Activated CD4-positive, alpha-beta T cell treated with anti-CD3 and anti-CD28 coated beads, Interleukin-2, amount 10 ng/mL, durations not matched to agents 24 days and 14 days (primary cell): ENCODE measurements at regions not wholly inside any gene's neighbourhood (a gene's known extent, or its start where the extent isn't known, plus 50 kb on each side); places are given as distances from the start of the nearest gene placed in this dataset.
"Not testable (repeated sequence)": the region's sequence is repeated elsewhere in the genome, so short reads cannot be mapped to it uniquely, and the experiment has no call there.

Experiments
- DNase-seq: peaks from one replicate; pipeline ENCODE4 v3.0.0; 2022
- H3K27ac Mint-ChIP-seq: one replicate; pipeline ENCODE4 v1.8.0; 2022; ENCODE audit warnings: mild to moderate bottlenecking, mixed read lengths
- H3K27me3 Mint-ChIP-seq: one replicate; pipeline ENCODE4 v1.8.0; 2022; ENCODE audit warnings: mixed read lengths
- H3K36me3 Mint-ChIP-seq: one replicate; pipeline ENCODE4 v1.8.0; 2022; ENCODE audit warnings: low read depth, mild to moderate bottlenecking, mixed read lengths
- H3K4me1 Mint-ChIP-seq: one replicate; pipeline ENCODE4 v1.8.0; 2021; ENCODE audit warnings: mixed read lengths
- H3K4me3 Mint-ChIP-seq: one replicate; pipeline ENCODE4 v1.8.0; 2022; ENCODE audit warnings: mild to moderate bottlenecking, moderate library complexity, mixed read lengths
- H3K9me3 Mint-ChIP-seq: one replicate; pipeline ENCODE4 v1.8.0; 2021; ENCODE audit warnings: mixed read lengths
- intact Hi-C: fragments of 100-400 bp; cut with micrococcal nuclease; formaldehyde crosslinking; loops from one replicate; pipeline ENCODE4 v1.15.1; 2023

- no peak for DNase-seq
- H3K27ac Mint-ChIP-seq, result no peak overlapping the region
- intact Hi-C loops, result no loop called here
- no peaks in the 10 kb centered on the region for H3K4me1 Mint-ChIP-seq
- H3K9me3 Mint-ChIP-seq, result peaks cover 21% of the 10 kb centered on the region
- H3K27me3 Mint-ChIP-seq, result no peaks in the 10 kb centered on the region
- H3K36me3 Mint-ChIP-seq, result no peaks in the 10 kb centered on the region
- no peak overlapping the region for H3K4me3 Mint-ChIP-seq
Observed at GRCh38 chr1:190809312-190809711, 331.6 kb upstream of the BRINP3 start.

DNA sequence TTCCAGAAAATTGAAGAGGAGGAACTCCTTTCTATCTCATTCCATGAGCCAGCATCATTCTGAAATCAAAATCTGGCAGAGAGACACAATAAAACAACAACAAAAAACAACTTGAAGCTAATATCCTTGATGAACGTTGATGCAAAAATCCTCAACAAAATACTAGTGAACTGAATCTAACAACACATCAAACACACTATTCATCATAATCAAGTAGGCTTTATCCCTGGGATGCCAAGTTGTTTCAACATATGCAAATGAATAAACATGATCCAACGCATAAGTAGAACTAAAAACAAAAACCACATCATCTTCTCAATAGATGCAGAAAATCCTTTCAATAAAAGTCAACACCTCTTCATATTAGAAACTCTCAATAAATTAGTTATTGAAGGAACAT lies 335.3 kb upstream of the BRINP3 start:
- H3K36me3 Mint-ChIP-seq, result no peaks in the 10 kb centered on the region
- H3K4me1 Mint-ChIP-seq, result no peaks in the 10 kb centered on the region
- H3K27ac Mint-ChIP-seq, result no peak overlapping the region
- no peak overlapping the region for H3K4me3 Mint-ChIP-seq
- no peak for DNase-seq
- intact Hi-C loops, result no loop called here
- peaks cover 21% of the 10 kb centered on the region for H3K9me3 Mint-ChIP-seq
- no peaks in the 10 kb centered on the region for H3K27me3 Mint-ChIP-seq

GRCh38 chr1:190832511-190832910 lies 354.8 kb upstream of the BRINP3 start:
- intact Hi-C loops, result loop anchor here (5.0 kb wide), 1 partner anchor 45 kb away; no protein-coding TSS in a partner anchor
- H3K4me1 Mint-ChIP-seq, result no peaks in the 10 kb centered on the region
- H3K27me3 Mint-ChIP-seq, result no peaks in the 10 kb centered on the region
- DNase-seq, result no peak
- no peak overlapping the region for H3K27ac Mint-ChIP-seq
- no peak overlapping the region for H3K4me3 Mint-ChIP-seq
- H3K36me3 Mint-ChIP-seq, result no peaks in the 10 kb centered on the region
- no peaks in the 10 kb centered on the region for H3K9me3 Mint-ChIP-seq

DNA sequence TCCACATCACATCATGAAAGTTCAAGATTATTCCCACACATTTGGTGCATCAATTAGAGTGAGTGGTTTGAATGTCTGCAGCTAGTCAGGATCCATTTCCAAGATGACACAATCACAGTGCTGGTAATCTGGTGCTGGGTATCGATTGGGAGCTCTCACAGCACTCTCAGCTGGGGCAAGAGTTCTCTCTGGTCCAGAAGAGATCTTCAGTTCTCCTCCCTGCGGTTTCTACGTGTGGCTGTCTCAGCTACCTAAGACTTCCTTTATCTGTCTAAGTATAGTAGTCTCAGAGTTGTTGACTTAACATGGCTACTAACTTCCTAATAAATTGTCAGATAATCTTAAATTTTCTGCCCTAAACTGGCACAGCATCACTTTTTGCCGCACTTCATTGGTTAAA lies 358.0 kb upstream of the BRINP3 start:
- DNase-seq, result no peak
- H3K27me3 Mint-ChIP-seq, result no peaks in the 10 kb centered on the region
- H3K4me3 Mint-ChIP-seq, result no peak overlapping the region
- H3K36me3 Mint-ChIP-seq, result no peaks in the 10 kb centered on the region
- H3K27ac Mint-ChIP-seq, result no peak overlapping the region
- no peaks in the 10 kb centered on the region for H3K9me3 Mint-ChIP-seq
- intact Hi-C loops, result no loop called here
- H3K4me1 Mint-ChIP-seq, result no peaks in the 10 kb centered on the region

GRCh38 chr1:190837200-190837599 lies 359.5 kb upstream of the BRINP3 start:
- H3K4me3 Mint-ChIP-seq, H3K4me1 Mint-ChIP-seq, intact Hi-C loops, DNase-seq, H3K27ac Mint-ChIP-seq, H3K9me3 Mint-ChIP-seq, H3K36me3 Mint-ChIP-seq, H3K27me3 Mint-ChIP-seq: not testable (repeated sequence)

DNA sequence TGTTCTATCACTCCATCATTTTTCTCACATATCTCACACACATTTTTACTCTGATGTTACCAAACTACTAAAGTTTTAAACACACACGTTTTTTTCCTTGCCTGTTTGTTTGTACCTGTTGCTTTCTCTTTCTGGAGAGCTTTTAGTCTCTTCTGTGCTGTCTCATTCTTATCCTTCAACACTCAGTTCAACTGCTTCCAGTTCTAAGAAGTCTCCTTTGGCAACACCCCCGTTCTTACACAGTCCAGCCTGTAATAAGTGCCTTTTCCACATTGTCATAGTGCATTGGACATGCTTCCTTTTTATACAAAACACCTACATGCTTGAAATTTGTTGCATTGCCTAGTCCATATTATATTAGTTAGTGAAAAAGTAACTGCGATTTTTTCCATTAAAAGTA lies 360.2 kb upstream of the BRINP3 start:
- Mint-ChIP-seq H3K4me3 (no peak overlapping the region), H3K27ac (no peak overlapping the region), H3K27me3 (no peaks in the 10 kb centered on the region), H3K36me3 (no peaks in the 10 kb centered on the region), H3K4me1 (no peaks in the 10 kb centered on the region), H3K9me3 (no peaks in the 10 kb centered on the region)
- no peak for DNase-seq
- intact Hi-C loops, result no loop called here

DNA sequence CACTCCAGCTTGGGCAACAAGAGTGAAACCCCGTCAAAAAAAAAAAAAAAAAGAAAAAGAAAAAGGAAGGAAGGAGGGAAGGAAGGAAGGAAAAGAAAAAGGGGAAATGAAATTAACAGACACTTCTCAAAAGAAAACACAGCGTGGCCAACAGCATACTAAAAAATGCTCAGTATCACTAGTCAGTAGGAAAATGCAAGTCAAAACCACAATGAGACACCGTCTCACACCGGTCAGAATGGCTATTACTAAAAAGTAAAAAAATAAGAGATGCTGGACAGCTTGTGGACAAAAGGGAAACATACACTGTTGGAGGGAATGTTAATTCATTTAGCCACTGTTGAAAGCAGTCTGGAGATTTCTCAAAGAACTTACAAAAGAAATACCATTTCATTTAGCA lies 369.5 kb upstream of the BRINP3 start:
- no peak for DNase-seq
- H3K9me3 Mint-ChIP-seq, result no peaks in the 10 kb centered on the region
- H3K4me3 Mint-ChIP-seq, result no peak overlapping the region
- no peaks in the 10 kb centered on the region for H3K36me3 Mint-ChIP-seq
- H3K27ac Mint-ChIP-seq, result no peak overlapping the region
- intact Hi-C loops, result no loop called here
- no peaks in the 10 kb centered on the region for H3K4me1 Mint-ChIP-seq
- no peaks in the 10 kb centered on the region for H3K27me3 Mint-ChIP-seq

DNA sequence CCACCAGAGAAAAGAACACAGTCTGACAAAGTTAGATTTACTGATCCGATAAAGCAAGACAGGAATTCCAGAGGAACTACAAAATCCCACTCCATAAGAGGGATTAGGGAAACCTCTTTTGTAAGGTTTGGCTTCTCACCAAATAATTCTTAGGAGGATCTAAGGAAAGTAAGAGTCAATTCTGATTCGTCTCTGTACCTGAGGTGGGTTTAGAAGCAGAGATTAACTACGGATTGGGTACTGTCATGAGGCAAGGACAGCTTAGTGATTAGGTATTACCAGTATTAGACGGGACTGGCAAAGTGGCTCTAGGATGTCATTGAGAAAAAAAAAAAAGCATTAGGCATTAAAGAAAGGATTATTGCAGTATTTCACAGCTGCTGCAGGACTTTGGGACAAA lies 371.7 kb upstream of the BRINP3 start:
- intact Hi-C loops, result no loop called here
- Mint-ChIP-seq H3K4me1 (no peaks in the 10 kb centered on the region), H3K4me3 (no peak overlapping the region), H3K9me3 (no peaks in the 10 kb centered on the region), H3K36me3 (no peaks in the 10 kb centered on the region), H3K27ac (no peak overlapping the region), H3K27me3 (no peaks in the 10 kb centered on the region)
- DNase-seq, result no peak

DNA sequence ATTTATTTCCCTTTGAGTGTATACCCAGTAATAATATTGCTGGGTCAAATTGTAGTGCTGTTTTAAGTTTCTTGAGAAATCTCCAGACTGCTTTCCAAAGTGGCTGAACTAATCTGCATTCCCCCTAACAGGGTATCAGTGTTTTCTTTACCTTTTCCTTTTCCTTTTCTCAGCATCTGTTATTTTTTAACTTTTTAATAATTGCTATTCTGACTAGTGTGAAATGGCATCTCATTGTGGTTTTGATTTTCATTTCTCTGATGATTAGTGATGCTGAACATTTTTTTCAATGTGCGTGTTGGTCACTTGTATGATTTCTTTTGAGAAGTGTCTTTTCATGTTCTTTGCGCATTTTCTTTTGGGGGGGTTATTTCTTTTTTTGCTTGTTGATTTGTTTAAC lies 374.9 kb upstream of the BRINP3 start:
- Mint-ChIP-seq H3K36me3 (no peaks in the 10 kb centered on the region), H3K4me1 (no peaks in the 10 kb centered on the region), H3K27ac (no peak overlapping the region), H3K27me3 (no peaks in the 10 kb centered on the region), H3K4me3 (no peak overlapping the region), H3K9me3 (no peaks in the 10 kb centered on the region)
- intact Hi-C loops, result no loop called here
- no peak for DNase-seq

DNA sequence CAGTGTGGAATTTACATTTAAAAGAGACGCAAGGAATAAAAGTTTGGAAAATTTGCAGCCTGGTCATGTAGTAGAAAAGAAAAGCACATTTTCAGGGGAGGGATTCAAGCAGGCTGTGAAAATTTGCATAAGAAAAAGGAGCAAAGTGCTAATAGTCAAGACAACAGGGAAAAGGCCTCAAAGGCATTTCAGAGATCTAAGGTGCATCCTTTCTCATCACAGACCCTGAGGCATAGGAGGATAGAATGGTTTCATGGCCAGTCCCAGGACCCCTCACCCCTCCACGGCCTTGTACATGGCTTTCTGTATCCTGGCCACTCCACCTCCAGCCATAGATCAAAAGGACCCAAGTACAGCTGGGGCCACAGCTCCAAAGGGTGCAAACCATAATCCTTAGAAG lies 380.5 kb upstream of the BRINP3 start:
- H3K27me3 Mint-ChIP-seq, result no peaks in the 10 kb centered on the region
- no peaks in the 10 kb centered on the region for H3K36me3 Mint-ChIP-seq
- H3K9me3 Mint-ChIP-seq, result peaks cover 6% of the 10 kb centered on the region
- no peak for DNase-seq
- H3K27ac Mint-ChIP-seq, result no peak overlapping the region
- H3K4me3 Mint-ChIP-seq, result no peak overlapping the region
- intact Hi-C loops, result no loop called here
- no peaks in the 10 kb centered on the region for H3K4me1 Mint-ChIP-seq

DNA sequence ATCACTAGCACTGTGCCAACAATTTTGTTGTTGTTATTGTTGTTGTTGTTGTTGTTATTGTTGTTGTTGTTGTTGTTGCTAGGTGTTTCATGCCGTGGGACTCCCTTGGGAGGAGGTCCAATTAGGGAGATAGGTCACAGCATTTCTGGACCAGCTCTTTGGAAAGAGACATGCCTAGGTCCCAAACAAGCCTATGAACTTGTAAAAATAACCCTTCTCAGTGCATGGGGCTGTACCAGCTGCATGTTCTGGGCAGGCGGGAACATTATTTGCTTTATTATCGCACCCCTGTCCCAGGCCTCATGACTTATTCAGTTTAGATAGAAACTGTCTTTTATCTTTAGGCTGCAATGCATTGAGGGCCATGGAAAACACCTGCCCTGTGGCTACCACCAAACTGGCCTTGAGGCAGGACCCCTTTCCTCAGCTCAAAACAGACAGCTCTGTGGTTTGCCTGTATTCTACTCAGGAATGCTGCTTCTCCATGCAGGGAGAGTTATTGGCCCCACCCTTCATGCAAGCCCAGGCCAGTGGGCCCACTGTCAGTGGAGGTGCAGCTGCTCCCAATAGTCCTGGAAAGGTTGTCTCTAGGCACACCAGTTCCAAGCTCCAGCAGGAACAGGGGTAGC lies 386.5 kb upstream of the BRINP3 start:
- Mint-ChIP-seq H3K27ac (no peak overlapping the region), H3K9me3 (peaks cover 6% of the 10 kb centered on the region), H3K36me3 (no peaks in the 10 kb centered on the region), H3K4me1 (no peaks in the 10 kb centered on the region), H3K4me3 (no peak overlapping the region), H3K27me3 (no peaks in the 10 kb centered on the region)
- no peak for DNase-seq
- intact Hi-C loops, result no loop called here

GRCh38 chr1:190880352-190880751 lies 402.7 kb upstream of the BRINP3 start:
- no peaks in the 10 kb centered on the region for H3K27me3 Mint-ChIP-seq
- DNase-seq, result no peak
- intact Hi-C loops, result no loop called here
- H3K27ac Mint-ChIP-seq, result no peak overlapping the region
- H3K9me3 Mint-ChIP-seq, result no peaks in the 10 kb centered on the region
- H3K4me1 Mint-ChIP-seq, result no peaks in the 10 kb centered on the region
- no peak overlapping the region for H3K4me3 Mint-ChIP-seq
- no peaks in the 10 kb centered on the region for H3K36me3 Mint-ChIP-seq

GRCh38 chr1:190881064-190881463 lies 403.4 kb upstream of the BRINP3 start:
- intact Hi-C loops, result no loop called here
- Mint-ChIP-seq H3K4me3 (no peak overlapping the region), H3K36me3 (no peaks in the 10 kb centered on the region), H3K27me3 (no peaks in the 10 kb centered on the region), H3K9me3 (no peaks in the 10 kb centered on the region), H3K27ac (no peak overlapping the region), H3K4me1 (no peaks in the 10 kb centered on the region)
- DNase-seq, result no peak

- intact Hi-C loops, result no loop called here
- Mint-ChIP-seq H3K4me3 (no peak overlapping the region), H3K36me3 (no peaks in the 10 kb centered on the region), H3K27me3 (no peaks in the 10 kb centered on the region), H3K9me3 (peaks cover 6% of the 10 kb centered on the region), H3K27ac (no peak overlapping the region), H3K4me1 (no peaks in the 10 kb centered on the region)
- no peak for DNase-seq
Observed at GRCh38 chr1:190897233-190897632, 419.6 kb upstream of the BRINP3 start.

GRCh38 chr1:190904091-190904695 lies 426.5 kb upstream of the BRINP3 start:
- H3K4me3 Mint-ChIP-seq, result no peak overlapping the region
- intact Hi-C loops, result no loop called here
- H3K27me3 Mint-ChIP-seq, result no peaks in the 10 kb centered on the region
- no peaks in the 10 kb centered on the region for H3K9me3 Mint-ChIP-seq
- no peaks in the 10 kb centered on the region for H3K4me1 Mint-ChIP-seq
- H3K36me3 Mint-ChIP-seq, result no peaks in the 10 kb centered on the region
- DNase-seq, result no peak
- H3K27ac Mint-ChIP-seq, result no peak overlapping the region
